Ishikawa (cell line): ENCODE measurements at regions not wholly inside any gene's neighbourhood (a gene's known extent, or its start where the extent isn't known, plus 50 kb on each side); places are given as distances from the start of the nearest gene placed in this dataset.

ENCODE experiments used
- EGR1 ChIP-seq: IDR thresholded peaks from 2 replicates; pipeline ENCODE4 v1.6.1; 2012
- TCF12 ChIP-seq: IDR thresholded peaks from 2 replicates; pipeline ENCODE4 v1.6.1; 2012; ENCODE audit warnings: low read depth

DNA sequence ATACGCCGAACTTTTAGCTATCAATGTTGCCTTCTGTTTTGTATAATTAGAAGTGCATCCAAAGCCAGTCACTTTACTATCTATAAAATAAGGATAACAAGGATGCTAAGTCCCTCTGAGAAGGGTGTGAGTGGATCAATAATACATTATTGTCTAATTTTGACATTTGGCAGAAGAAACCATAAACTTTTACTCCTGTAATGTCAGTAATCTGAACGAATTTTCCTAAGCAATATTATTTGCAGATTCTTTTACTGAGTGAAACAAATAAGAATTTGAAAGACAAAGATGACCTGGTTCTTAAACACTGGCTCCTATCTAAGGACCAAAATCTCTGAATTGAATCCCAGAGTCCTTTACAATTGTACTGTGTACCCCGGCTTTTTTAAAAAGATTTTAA is 126.6 kb upstream of the TMEM161B start:
- no peak for TF ChIP-seq EGR1
- TF ChIP-seq TCF12 = no peak
